Endometrium (tissue), 2 donors: ENCODE measurements at regions not wholly inside any gene's neighbourhood (a gene's known extent, or its start where the extent isn't known, plus 50 kb on each side); places are given as distances from the start of the nearest gene placed in this dataset.

Experiments
- FAIRE-seq: peaks from 2 replicates; lab custom pipeline; 2012; peaks lifted over from hg19 to GRCh38; lab: Jason Lieb, UNC
- donor health status: control.
- donor health status: control.

- FAIRE-seq = no peak
Measured at GRCh38 chr2:7816944-7817343, 864.9 kb upstream of the ID2 start.

- FAIRE-seq = no peak
Measured at GRCh38 chr2:7819316-7819715, 862.5 kb upstream of the ID2 start.

GRCh38 chr2:7819850-7820249 lies 862.0 kb upstream of the ID2 start:
- FAIRE-seq = no peak

DNA sequence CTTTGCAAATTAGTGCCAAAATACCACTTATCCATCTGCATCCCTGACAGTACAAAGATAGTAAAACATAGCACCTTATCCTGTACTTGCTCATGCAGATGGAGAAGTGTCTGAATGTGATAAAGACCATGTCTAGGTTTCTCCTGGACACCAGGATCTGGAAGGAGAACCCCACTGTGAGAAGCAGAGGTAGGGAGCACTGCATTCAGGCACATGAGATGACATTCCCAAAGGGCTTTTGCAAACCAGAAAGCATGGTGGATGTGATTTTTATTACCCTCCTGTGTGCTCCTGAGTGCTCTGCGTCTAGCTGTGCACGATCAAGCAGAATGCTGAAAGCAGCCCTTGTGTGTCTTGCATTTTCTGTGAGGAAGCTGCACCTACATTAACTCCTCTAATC lies 857.6 kb upstream of the ID2 start:
- FAIRE-seq = no peak

GRCh38 chr2:7825591-7826312 lies 856.1 kb upstream of the ID2 start:
- no peak for FAIRE-seq

DNA sequence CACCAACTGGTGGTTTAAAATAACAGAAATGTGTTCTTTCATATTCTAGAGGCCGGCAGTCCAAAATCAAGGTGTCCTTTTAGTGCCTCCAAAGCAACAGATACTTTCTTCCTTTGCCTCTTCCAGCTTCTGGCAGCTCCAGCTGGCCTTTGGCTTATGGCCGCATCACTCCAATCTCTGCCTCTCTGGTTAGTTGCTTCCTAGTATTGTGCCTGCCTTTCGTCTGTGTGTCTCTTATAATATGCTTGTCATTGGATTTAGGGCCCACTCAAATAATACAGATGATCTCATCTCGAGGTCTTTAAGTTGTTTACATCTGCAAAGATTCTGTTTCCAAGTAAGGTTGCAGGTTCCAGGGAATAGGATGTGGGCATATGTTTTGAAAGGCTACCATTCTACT lies 855.2 kb upstream of the ID2 start:
- no peak for FAIRE-seq

DNA sequence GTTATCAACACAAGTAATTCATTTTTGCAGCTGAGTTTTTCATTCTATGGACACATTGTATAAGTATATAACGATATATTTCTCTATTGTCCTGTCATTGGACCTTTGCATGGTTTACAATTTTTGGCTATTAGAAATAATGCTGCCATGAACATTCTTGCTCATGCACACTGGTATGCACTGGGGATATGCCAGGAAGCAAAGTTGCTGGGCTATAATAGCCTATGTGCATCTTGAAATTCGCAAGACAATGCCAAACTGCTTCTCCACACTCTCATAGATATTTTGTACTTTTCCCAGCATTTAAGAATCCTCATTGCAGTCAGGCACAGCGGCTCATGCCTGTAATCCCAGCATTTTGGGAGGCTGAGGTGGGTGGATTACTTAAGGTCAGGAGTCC lies 852.6 kb upstream of the ID2 start:
- no peak for FAIRE-seq

DNA sequence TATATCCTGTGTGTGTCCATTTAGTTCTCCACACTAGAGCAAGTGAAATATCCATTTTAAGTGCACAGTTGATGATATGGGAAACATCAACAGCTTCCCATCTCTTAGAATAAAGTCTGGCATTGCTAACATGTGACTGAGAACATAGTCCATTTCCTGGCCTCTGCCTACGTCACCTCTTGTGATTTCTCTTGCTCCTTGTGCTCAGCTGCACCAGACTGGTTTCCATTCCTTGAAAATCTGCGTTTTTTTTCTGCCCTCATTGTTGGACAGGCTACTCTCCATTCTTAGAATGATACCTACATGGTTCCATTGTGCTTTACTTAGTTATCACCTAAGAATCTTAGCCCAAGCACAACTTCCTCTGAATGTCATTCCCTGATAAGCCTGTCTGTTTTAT lies 851.2 kb upstream of the ID2 start:
- no peak for FAIRE-seq

DNA sequence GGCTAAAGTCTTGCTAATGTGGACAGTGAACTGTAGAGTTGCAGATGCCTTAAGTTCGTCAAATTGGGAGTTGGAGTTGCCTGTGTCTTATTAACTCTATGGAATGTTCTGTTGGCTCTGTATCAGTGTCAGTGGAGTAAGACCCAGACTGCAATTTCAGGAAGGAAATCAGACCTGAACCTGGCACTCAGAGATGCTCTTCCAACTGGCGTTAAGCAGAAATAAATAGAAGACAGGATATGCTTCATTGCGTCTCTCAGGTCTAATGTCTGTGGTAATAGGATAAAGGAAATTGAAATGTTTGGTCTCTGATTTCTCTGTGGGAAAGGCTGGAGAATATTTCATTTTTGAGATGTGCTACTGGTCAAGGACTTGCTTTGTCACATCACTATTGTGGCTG lies 846.7 kb upstream of the ID2 start:
- FAIRE-seq = no peak

DNA sequence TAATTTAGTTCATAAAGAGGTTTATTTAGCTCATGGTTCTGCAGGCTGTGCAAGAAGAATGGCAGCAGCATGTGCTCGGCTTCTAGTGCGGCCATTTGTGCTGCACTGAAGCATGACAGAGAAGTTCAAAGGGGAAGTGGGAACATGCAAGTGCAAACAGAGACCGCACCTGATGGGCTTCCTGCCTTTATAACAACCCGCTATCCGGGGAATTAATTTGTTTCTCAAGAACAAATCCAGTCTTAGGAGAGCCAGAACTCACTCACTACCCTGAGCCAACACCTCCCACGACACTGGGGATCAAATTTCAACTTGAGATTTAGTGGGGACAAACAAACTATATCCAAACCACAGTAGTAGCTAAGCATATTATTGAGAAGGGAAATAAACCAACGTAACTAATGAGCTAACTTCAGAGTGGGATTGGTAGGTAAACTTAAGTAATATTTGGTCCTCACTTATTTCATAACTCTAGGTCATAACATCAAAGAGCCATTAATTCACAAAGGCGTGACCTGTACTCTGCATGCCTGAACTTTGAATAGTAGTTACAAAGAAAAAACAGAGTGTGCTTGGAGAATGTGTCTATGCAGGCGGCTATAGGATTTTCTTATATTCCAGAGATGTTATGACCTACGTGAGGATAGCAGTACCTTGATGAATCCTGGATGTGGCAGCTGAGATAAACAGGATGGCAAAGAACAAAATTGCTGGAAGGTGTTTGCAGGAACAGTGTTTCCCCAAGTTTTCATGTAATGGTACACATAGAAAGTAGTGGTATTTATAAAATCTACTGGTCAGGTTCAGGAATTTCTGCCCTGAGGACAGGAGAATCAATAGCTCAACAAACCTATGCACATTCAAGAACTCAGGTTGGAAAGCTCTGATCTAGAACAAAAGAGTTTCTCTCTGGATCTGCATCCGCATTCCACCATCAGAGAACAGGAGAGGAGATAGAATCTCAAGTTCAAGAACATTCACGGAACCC lies 845.9 kb upstream of the ID2 start:
- no peak for FAIRE-seq

GRCh38 chr2:7837237-7837760 lies 844.6 kb upstream of the ID2 start:
- no peak for FAIRE-seq

- FAIRE-seq = no peak
Measured at GRCh38 chr2:7838669-7839068, 843.2 kb upstream of the ID2 start.

- no peak for FAIRE-seq
Measured at GRCh38 chr2:7840651-7841380, 841.0 kb upstream of the ID2 start.

- no peak for FAIRE-seq
Measured at GRCh38 chr2:7841751-7842150, 840.1 kb upstream of the ID2 start.

DNA sequence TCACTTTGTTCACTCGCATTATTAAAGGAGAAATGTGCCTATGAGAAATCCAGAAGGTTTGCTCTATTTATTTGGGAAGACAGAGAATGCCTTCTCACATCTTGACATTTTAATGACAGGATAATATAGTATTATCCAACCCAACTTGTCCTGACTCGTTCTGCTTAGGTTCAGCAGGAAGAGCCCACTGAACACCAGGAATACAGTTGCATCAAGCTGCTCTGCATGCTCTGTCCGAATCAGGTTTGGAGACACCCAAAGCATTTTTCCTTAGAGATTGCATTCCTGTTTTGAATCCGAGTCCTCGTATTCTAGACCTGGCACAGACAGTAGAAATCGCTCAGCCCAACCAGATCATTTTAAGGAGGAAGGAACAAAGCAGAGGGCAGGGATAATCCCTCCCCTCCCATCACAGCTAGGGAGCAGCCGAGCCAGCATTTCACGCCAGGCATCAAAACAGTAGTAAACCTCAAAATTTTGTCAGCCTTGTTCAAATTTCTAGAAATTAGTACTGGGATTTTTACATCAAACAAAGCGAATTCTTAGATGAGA lies 837.4 kb upstream of the ID2 start:
- FAIRE-seq = no peak

GRCh38 chr2:7845332-7845731 lies 836.5 kb upstream of the ID2 start:
- FAIRE-seq = no peak

- FAIRE-seq = no peak
Measured at GRCh38 chr2:7846607-7847006, 835.2 kb upstream of the ID2 start.

DNA sequence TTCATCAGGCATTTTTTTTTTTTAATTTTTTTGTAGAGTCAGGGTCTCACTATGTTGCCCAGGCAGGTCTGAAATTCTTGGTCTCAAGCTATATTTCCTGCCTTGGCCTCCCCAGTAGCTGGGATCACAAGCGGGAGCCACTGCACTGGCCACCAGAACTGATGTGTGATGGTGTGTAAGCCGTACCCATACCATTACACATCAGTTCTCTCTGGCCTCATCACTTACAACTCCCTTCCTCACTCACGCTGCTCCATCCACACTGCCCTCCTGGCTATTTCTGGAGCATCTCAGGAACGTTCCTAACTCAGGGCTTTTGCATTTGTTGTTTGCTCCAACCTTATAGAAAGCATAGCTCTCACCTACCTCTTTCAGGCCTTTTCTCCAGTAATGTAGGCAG lies 834.5 kb upstream of the ID2 start:
- FAIRE-seq = no peak

DNA sequence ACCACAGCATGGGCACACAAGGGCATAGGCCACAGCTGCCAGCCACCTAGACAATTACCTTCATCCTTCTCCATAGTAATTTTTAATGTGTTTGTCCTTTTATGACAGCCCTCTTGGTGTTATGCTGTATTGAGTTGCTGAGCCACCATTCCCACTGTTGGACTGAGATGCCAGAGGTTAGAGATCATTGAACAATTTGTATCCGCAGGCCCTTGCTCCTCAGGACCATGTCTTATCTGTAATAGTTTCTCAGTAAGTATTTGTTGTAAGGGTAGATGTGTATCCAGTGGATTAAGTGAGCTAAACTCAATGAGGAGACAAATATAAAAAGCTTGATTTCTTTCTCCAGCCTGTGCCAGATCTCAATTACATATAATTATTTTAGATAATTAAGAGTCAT lies 832.8 kb upstream of the ID2 start:
- no peak for FAIRE-seq

DNA sequence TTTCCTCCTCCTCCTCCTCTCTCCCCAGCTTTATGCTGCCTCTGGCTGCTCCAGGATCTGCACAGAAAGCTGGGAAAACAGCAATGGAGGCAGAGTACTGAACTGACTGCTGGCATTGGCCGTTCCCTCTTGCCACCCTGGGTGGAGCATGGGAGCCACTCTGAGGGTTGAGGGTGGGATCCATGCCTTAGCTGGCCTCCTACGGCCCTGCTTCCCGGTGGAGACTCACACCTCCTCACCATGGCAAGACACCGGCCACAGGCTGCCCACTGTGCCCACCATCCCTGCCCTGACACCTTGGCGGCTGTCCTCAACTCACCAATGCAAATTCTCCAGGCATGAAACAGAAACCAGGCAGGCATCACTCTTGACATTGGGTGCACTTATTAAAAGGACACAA lies 832.3 kb upstream of the ID2 start:
- no peak for FAIRE-seq

DNA sequence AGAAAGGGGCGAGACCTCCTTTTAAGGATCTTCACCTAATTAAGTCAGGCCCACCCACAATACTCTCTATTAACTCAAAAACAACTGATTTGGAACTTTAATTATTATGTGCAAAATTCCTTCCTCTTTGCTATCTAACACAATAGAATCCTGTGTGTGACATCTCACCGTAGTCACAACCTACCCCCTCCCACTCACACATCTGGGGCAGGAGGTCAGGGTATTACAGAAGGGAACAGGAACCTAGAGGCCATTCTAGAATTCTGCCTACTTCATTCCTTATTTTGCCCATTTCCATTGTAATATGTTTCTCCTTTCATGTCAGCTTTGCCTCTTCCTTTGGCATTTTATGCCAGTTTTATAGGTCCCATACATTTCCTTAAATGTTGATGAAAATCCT lies 829.3 kb upstream of the ID2 start:
- no peak for FAIRE-seq

- FAIRE-seq = no peak
Measured at GRCh38 chr2:7857904-7858303, 824.0 kb upstream of the ID2 start.
